Trophoblast cell (in vitro differentiated cells and primary cell): ENCODE measurements at regions not wholly inside any gene's neighbourhood (a gene's known extent, or its start where the extent isn't known, plus 50 kb on each side); places are given as distances from the start of the nearest gene placed in this dataset.
"Not testable (repeated sequence)": the region's sequence is repeated elsewhere in the genome, so short reads cannot be mapped to it uniquely, and the experiment has no call there.

Experiments
- DNase-seq, 2 donors: peaks; one replicate each; pipeline ENCODE4 v3.0.0-alpha.2; 2016
- H2AFZ ChIP-seq: 2 replicates; pipeline ENCODE4 v1.6.1; 2013; ENCODE audit warnings: low read length, moderate library complexity, mild to moderate bottlenecking; ENCODE audit not compliant: insufficient read depth, poor library complexity
- H2AK5ac ChIP-seq: 2 replicates; pipeline ENCODE4 v1.6.1; 2013; ENCODE audit warnings: mild to moderate bottlenecking, low read length
- H2BK120ac ChIP-seq: 2 replicates; pipeline ENCODE4 v1.6.1; 2013; ENCODE audit warnings: low read length, mild to moderate bottlenecking, moderate library complexity; ENCODE audit not compliant: insufficient read depth, poor library complexity
- H2BK12ac ChIP-seq: 2 replicates; pipeline ENCODE4 v1.6.1; 2013; ENCODE audit warnings: mild to moderate bottlenecking, low read length, moderate library complexity
- H2BK5ac ChIP-seq: 2 replicates; pipeline ENCODE4 v1.6.1; 2013; ENCODE audit warnings: low read length, low read depth, moderate library complexity, mild to moderate bottlenecking; ENCODE audit not compliant: poor library complexity
- H3K14ac ChIP-seq: 2 replicates; pipeline ENCODE4 v1.6.1; 2013; ENCODE audit warnings: mild to moderate bottlenecking, low read length
- H3K18ac ChIP-seq: 2 replicates; pipeline ENCODE4 v1.6.1; 2013; ENCODE audit warnings: mild to moderate bottlenecking, low read length
- H3K23ac ChIP-seq: 2 replicates; pipeline ENCODE4 v1.6.1; 2013; ENCODE audit warnings: low read length
- H3K27ac ChIP-seq: 2 replicates; pipeline ENCODE4 v1.5.1; 2013; ENCODE audit warnings: low read depth, mild to moderate bottlenecking, inconsistent platforms, low read length, moderate library complexity
- H3K27me3 ChIP-seq: 2 replicates; pipeline ENCODE4 v1.6.1; 2013; ENCODE audit warnings: inconsistent platforms, mild to moderate bottlenecking, low read length, moderate library complexity; ENCODE audit not compliant: insufficient read depth
- H3K36me3 ChIP-seq, 2 experiments: 1 replicate in 1 of 2; 2 replicates in 1 of 2; pipeline ENCODE4 v1.6.1; 2013; ENCODE audit warnings: low read length in 2 of 2, mild to moderate bottlenecking in 2 of 2, moderate library complexity in 1 of 2; ENCODE audit not compliant: insufficient read depth in 2 of 2, control insufficient read depth in 1 of 2
- H3K4ac ChIP-seq: 2 replicates; pipeline ENCODE4 v1.6.1; 2013; ENCODE audit warnings: low read depth, mild to moderate bottlenecking, low read length, moderate library complexity
- H3K4me1 ChIP-seq, 2 experiments: 1 replicate in 1 of 2; 2 replicates in 1 of 2; pipeline ENCODE4 v1.6.1; 2013; ENCODE audit warnings: low read length in 2 of 2, mild to moderate bottlenecking in 2 of 2, moderate library complexity in 1 of 2; ENCODE audit not compliant: insufficient read depth in 2 of 2, control insufficient read depth in 1 of 2
- H3K4me2 ChIP-seq: 2 replicates; pipeline ENCODE4 v1.6.1; 2013; ENCODE audit warnings: inconsistent platforms, mild to moderate bottlenecking, low read length, moderate library complexity
- H3K4me3 ChIP-seq: 2 replicates; pipeline ENCODE4 v1.5.1; 2013; ENCODE audit warnings: mild to moderate bottlenecking, low read depth, low read length, inconsistent platforms
- H3K79me1 ChIP-seq: one replicate; pipeline ENCODE4 v1.6.1; 2013; ENCODE audit warnings: low read length
- H3K79me2 ChIP-seq: 2 replicates; pipeline ENCODE4 v1.6.1; 2013; ENCODE audit warnings: low read length, mild to moderate bottlenecking; ENCODE audit not compliant: control insufficient read depth, insufficient read depth, poor library complexity
- H3K9ac ChIP-seq: 2 replicates; pipeline ENCODE4 v1.6.1; 2013; ENCODE audit warnings: mild to moderate bottlenecking, low read length
- H3K9me3 ChIP-seq: 2 replicates; pipeline ENCODE4 v1.6.1; 2013; ENCODE audit warnings: low read depth, mild to moderate bottlenecking, control low read depth, inconsistent platforms, low read length; ENCODE audit not compliant: insufficient read depth
- H4K12ac ChIP-seq: 2 replicates; pipeline ENCODE4 v1.6.1; 2013; ENCODE audit warnings: low read depth, mild to moderate bottlenecking, low read length, moderate library complexity
- H4K8ac ChIP-seq: 2 replicates; pipeline ENCODE4 v1.6.1; 2013; ENCODE audit warnings: low read depth, mild to moderate bottlenecking, low read length, moderate library complexity
- H4K91ac ChIP-seq: one replicate; pipeline ENCODE4 v1.6.1; 2013; ENCODE audit warnings: low read depth, mild to moderate bottlenecking, low read length, moderate library complexity
- WGBS: extraction: QIAGEN DNeasy Blood & Tissue Kit; methylation state at CpG from one replicate; pipeline ENCODE4 v1.1.7; 2013; ENCODE audit warnings: missing lambda C conversion rate; ENCODE audit not compliant: insufficient read length, insufficient coverage; ENCODE audit errors: extremely low coverage; 5-methylcytosine and 5-hydroxymethylcytosine counted together

DNA sequence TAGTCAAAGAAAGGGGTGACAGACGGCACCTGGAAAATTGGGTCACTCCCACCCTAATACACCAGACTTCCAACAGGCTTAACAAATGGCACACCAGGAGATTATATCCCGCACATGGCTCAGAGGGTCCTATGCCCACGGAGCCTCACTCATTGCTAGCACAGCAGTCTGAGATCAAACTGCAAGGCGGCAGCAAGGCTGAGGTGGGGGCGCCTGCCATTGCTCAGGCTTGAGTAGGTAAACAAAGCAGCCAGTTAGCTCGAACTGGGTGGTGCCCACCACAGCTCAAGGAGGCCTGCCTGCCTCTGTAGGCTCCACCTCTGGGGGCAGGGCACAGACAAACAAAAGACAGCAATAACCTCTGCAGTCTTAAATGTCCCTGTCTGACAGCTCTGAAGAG, 482.5 kb downstream of the SUCLG1 start:
- H3K4me3 ChIP-seq, H3K27ac ChIP-seq, H3K36me3 ChIP-seq, H2AK5ac ChIP-seq, H3K79me1 ChIP-seq, H3K4me2 ChIP-seq, H3K27me3 ChIP-seq, H3K9ac ChIP-seq, H3K23ac ChIP-seq, H3K4ac ChIP-seq, H3K14ac ChIP-seq, DNase-seq, H2AFZ ChIP-seq, H4K12ac ChIP-seq, H2BK12ac ChIP-seq, H3K4me1 ChIP-seq, H3K9me3 ChIP-seq, H2BK120ac ChIP-seq, H3K18ac ChIP-seq, H4K8ac ChIP-seq, H4K91ac ChIP-seq, H3K79me2 ChIP-seq, H2BK5ac ChIP-seq: not testable (repeated sequence)
- no CpG with 5 or more reads among the region's 6 CpGs for WGBS

DNA sequence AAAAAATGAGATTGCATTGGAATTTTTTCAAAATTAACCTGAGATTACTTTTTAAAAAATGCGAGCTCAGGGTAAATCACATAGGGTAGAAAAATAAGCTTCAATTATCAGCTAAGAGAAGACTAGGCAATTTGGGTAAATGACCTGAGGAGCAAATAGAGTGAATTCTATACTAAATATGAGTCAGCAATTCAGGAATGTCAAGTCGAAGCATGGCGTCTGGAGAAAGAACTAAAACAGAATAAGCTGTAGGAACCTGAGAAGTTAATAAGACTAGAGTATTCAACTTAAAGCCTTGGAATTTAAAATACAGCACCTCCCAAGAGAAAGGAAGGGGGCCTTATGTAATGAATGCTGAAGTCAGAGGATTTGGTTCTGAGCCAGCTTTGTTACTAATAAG, 487.0 kb downstream of the SUCLG1 start:
- no peak overlapping the region for H4K12ac ChIP-seq
- H3K4me2 ChIP-seq = no peak overlapping the region
- H3K79me2 ChIP-seq = no peaks in the 10 kb centered on the region
- H3K4me3 ChIP-seq = no peak overlapping the region
- H2AK5ac ChIP-seq = no peak overlapping the region
- H2BK120ac ChIP-seq = no peak overlapping the region
- no peak overlapping the region for H3K14ac ChIP-seq
- H4K91ac ChIP-seq = no peak overlapping the region
- no peak overlapping the region for H2BK5ac ChIP-seq
- H2AFZ ChIP-seq = no peak overlapping the region
- WGBS = no CpG with 5 or more reads among the region's 3 CpGs
- DNase-seq = peak in 1 of 2 donors; percentile 15
- no peak overlapping the region for H3K18ac ChIP-seq
- H4K8ac ChIP-seq = no peak overlapping the region
- no peak overlapping the region for H3K23ac ChIP-seq
- H3K4ac ChIP-seq = no peak overlapping the region
- H3K36me3 ChIP-seq = no peaks in the 10 kb centered on the region
- H3K9me3 ChIP-seq = no peaks in the 10 kb centered on the region
- H2BK12ac ChIP-seq = no peak overlapping the region
- H3K27me3 ChIP-seq = no peaks in the 10 kb centered on the region
- H3K4me1 ChIP-seq = no peaks in the 10 kb centered on the region
- H3K9ac ChIP-seq = no peak overlapping the region
- H3K27ac ChIP-seq = no peak overlapping the region
- no peaks in the 10 kb centered on the region for H3K79me1 ChIP-seq

DNA sequence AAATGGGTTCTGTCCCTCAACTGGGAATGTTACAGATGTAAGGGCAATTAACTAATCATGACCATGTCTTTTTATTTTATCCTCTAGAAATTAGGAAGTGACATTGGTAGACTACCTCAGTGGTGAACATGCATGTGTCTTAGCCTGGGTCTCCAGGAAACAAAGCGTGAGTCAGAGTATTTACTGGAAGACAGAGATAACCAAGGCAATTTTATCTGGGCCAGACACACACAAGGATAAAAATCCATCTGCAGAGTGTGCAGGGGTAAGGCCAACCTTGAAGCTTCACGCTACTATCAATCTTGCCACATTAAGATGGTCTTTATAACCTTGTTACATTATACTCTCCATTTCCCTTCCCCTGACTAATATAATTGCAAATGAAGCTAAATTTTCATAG, 487.5 kb downstream of the SUCLG1 start:
- WGBS = no CpG with 5 or more reads among the region's 2 CpGs
- no peak overlapping the region for H3K23ac ChIP-seq
- no peak overlapping the region for H3K14ac ChIP-seq
- no peaks in the 10 kb centered on the region for H3K27me3 ChIP-seq
- H2AFZ ChIP-seq = no peak overlapping the region
- H2BK12ac ChIP-seq = no peak overlapping the region
- no peak overlapping the region for H3K4ac ChIP-seq
- no peak overlapping the region for H4K12ac ChIP-seq
- no peaks in the 10 kb centered on the region for H3K4me1 ChIP-seq
- no peaks in the 10 kb centered on the region for H3K36me3 ChIP-seq
- no peaks in the 10 kb centered on the region for H3K79me1 ChIP-seq
- no peak overlapping the region for H4K8ac ChIP-seq
- H4K91ac ChIP-seq = no peak overlapping the region
- no peaks in the 10 kb centered on the region for H3K79me2 ChIP-seq
- no peak overlapping the region for H3K4me3 ChIP-seq
- peak; percentile 2 to 22 for DNase-seq
- no peak overlapping the region for H2BK5ac ChIP-seq
- no peak overlapping the region for H3K9ac ChIP-seq
- no peak overlapping the region for H3K18ac ChIP-seq
- H3K27ac ChIP-seq = no peak overlapping the region
- no peaks in the 10 kb centered on the region for H3K9me3 ChIP-seq
- no peak overlapping the region for H3K4me2 ChIP-seq
- no peak overlapping the region for H2AK5ac ChIP-seq
- H2BK120ac ChIP-seq = no peak overlapping the region

DNA sequence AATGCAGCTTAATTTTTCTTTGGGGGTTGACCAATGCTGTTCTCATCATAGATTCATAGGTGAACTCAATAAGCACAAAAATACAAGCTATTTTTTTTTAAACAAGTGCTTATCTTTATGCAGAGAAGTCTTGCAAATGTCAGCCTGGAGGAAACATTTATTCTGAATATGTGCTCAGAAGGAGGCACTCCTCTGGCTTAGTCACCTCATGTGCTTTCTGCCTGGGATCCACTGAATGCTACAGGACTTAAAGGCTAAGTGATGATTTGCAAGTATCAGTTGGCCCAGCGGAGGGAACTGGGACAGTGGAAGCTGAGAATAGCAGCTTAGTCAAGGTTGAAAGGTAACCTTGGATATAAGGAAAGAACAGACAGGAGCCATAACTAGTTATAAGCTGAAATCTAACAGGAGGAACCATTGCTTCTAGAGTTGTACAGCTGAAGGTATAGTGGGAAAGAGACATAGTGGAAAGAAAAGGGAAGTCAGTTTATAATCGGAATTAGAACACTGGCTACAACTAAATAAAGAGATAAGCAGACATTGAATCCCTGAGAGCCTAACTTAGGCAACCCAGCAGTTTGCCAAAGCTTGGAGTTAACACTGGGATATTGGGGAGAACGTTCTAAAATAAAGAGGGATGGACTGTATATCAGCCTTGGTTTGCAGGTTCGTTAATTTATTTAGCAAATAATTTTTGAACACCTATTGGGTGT, 488.7 kb downstream of the SUCLG1 start:
- Histone ChIP-seq H3K23ac (no peak overlapping the region), H4K91ac (no peak overlapping the region), H2BK5ac (no peak overlapping the region), H3K4ac (no peak overlapping the region), H3K27ac (no peak overlapping the region), H3K79me1 (no peaks in the 10 kb centered on the region), H2BK120ac (no peak overlapping the region), H3K27me3 (no peaks in the 10 kb centered on the region), H4K12ac (no peak overlapping the region), H3K36me3 (no peaks in the 10 kb centered on the region), H3K18ac (no peak overlapping the region), H2AFZ (no peak overlapping the region), H3K4me1 (no peaks in the 10 kb centered on the region), H3K4me3 (no peak overlapping the region), H4K8ac (no peak overlapping the region), H3K9me3 (no peaks in the 10 kb centered on the region), H2BK12ac (peak overlapping the region; percentile 49), H3K14ac (no peak overlapping the region), H2AK5ac (no peak overlapping the region), H3K9ac (no peak overlapping the region), H3K79me2 (no peaks in the 10 kb centered on the region), H3K4me2 (no peak overlapping the region)
- no peak for DNase-seq
- WGBS = no CpG with 5 or more reads among the region's 4 CpGs
